ENCODE measurements at regions not wholly inside any gene's neighbourhood (a gene's known extent, or its start where the extent isn't known, plus 50 kb on each side); places are given as distances from the start of the nearest gene placed in this dataset.

DNA sequence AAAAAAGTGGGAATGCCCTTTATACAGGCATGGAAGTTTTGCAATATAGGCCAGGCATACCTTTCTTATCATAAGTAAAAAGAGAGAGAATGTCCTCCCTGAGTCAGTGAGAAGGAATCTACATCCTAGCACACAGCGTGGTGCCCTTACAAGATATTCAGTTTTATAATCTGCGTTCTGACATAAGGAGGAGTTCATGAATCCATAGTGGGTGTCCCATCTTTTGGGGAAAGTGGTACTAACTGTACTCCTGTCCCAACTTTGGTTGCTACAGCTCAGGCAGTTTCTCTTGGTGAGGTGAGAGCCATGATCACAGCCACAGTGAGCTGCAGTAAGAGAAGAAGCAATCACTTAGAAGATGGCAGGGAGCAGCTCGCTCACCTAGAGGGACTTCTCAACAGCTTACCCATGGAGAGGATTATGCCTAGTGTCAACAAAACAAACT is 332.9 kb downstream of the BCAT1 start:
- TF ChIP-seq, protein P1, sequence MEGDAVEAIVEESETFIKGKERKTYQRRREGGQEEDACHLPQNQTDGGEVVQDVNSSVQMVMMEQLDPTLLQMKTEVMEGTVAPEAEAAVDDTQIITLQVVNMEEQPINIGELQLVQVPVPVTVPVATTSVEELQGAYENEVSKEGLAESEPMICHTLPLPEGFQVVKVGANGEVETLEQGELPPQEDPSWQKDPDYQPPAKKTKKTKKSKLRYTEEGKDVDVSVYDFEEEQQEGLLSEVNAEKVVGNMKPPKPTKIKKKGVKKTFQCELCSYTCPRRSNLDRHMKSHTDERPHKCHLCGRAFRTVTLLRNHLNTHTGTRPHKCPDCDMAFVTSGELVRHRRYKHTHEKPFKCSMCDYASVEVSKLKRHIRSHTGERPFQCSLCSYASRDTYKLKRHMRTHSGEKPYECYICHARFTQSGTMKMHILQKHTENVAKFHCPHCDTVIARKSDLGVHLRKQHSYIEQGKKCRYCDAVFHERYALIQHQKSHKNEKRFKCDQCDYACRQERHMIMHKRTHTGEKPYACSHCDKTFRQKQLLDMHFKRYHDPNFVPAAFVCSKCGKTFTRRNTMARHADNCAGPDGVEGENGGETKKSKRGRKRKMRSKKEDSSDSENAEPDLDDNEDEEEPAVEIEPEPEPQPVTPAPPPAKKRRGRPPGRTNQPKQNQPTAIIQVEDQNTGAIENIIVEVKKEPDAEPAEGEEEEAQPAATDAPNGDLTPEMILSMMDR (IDR thresholded peaks at IDR 0.05; ENCODE audit: insufficient read depth, low read length, poor library complexity, severe bottlenecking) = no peak
- no peak for TF ChIP-seq EZH2phosphoT487 (conservative IDR thresholded peaks at IDR 0.05; ENCODE audit: low read length)
